GM06990 (cell line): ENCODE measurements at regions not wholly inside any gene's neighbourhood (a gene's known extent, or its start where the extent isn't known, plus 50 kb on each side); places are given as distances from the start of the nearest gene placed in this dataset.

ENCODE experiments used
- DNase-seq: peaks from one replicate; pipeline ENCODE4 v3.0.0-alpha.2; 2011; ENCODE audit not compliant: insufficient read length; ENCODE audit errors: extremely low read depth
- H3K27me3 ChIP-seq: replicated peaks from 2 replicates; pipeline ENCODE4 v1.6.0; 2011; ENCODE audit warnings: low read length; ENCODE audit not compliant: control insufficient read depth, insufficient read depth
- H3K36me3 ChIP-seq: 2 replicates; pipeline ENCODE4 v1.5.1; 2011; ENCODE audit warnings: low read length; ENCODE audit not compliant: control insufficient read depth, insufficient read depth
- H3K4me3 ChIP-seq: replicated peaks from 2 replicates; pipeline ENCODE4 v1.5.1; 2011; ENCODE audit warnings: low read depth, mild to moderate bottlenecking, control low read depth, low read length
- TF ChIP-seq, protein P1 (sequence below): IDR thresholded peaks from 2 replicates; pipeline ENCODE4 v1.5.1; 2011; ENCODE audit warnings: low read length, control low read depth, mild to moderate bottlenecking, inconsistent platforms; ENCODE audit not compliant: insufficient read depth, poor library complexity, severe bottlenecking

DNA sequence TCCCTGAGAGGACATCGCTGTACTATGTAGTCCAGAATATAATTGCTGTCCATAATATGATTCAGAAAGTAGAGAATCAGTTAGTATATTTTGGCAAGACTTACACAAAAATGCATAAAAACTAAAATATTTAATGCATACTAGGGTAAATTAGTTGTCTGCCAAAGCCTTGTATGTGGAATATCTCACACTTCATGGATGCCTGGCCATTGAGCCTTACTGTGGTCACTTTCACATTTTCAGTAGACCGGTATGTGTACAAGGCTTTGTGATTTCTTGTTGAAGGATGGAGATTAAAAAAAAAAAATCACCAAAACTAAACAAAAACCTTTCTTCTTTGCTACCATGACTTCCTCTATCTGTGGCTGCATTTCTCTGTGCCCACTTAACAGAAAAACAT is 197.3 kb upstream of the DDHD1 start:
- no peaks in the 10 kb centered on the region for H3K36me3 ChIP-seq
- H3K4me3 ChIP-seq: no peak overlapping the region
- no peak for DNase-seq
- TF ChIP-seq, protein P1, sequence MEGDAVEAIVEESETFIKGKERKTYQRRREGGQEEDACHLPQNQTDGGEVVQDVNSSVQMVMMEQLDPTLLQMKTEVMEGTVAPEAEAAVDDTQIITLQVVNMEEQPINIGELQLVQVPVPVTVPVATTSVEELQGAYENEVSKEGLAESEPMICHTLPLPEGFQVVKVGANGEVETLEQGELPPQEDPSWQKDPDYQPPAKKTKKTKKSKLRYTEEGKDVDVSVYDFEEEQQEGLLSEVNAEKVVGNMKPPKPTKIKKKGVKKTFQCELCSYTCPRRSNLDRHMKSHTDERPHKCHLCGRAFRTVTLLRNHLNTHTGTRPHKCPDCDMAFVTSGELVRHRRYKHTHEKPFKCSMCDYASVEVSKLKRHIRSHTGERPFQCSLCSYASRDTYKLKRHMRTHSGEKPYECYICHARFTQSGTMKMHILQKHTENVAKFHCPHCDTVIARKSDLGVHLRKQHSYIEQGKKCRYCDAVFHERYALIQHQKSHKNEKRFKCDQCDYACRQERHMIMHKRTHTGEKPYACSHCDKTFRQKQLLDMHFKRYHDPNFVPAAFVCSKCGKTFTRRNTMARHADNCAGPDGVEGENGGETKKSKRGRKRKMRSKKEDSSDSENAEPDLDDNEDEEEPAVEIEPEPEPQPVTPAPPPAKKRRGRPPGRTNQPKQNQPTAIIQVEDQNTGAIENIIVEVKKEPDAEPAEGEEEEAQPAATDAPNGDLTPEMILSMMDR: no peak
- H3K27me3 ChIP-seq: no peaks in the 10 kb centered on the region

DNA sequence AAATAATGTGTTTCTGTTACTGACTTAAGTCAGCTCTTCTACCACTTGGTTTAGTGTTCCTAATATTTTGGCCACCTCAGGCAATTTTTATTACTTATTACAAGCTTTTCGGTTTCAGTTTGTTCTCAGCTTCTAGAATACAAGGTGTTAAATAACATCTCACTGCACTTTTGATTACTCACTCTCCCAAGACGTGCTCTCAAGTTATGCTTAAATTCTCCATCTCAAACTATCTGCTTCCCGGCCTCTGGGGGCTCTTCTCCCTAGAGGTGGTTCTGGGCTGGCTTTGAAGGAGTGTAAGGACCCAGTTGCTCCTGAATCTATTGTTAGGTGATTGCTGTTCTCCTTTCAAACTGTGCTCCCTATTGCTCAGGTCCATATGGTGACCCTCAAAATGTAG is 193.9 kb upstream of the DDHD1 start:
- no peaks in the 10 kb centered on the region; the same call in 1 of the 2 replicates for H3K27me3 ChIP-seq
- DNase-seq: no peak
- TF ChIP-seq, protein P1: no peak
- no peak overlapping the region for H3K4me3 ChIP-seq
- H3K36me3 ChIP-seq: no peaks in the 10 kb centered on the region

DNA sequence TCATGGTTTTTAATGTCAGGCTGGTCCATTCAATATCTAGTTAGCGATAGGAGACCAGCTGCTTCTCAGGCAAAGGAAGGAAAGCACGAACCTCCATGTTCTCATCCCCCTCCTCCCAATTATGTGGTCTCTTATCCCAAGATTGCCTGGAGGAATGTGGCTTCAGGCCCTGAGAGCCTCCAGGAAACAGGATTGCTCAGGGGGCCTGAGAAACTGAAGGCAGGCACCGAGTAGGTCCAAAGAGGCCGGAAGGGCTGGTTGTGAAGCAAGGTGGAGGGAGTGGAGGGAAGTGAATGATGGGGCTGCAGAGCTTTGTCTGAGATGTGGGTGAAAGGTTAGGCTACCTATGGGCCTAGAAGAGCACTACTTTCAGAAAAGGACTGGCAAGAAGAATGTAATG is 188.2 kb upstream of the DDHD1 start:
- Histone ChIP-seq H3K36me3 (no peaks in the 10 kb centered on the region), H3K27me3 (no peaks in the 10 kb centered on the region; the same call in 1 of the 2 replicates), H3K4me3 (no peak overlapping the region)
- no peak for DNase-seq
- TF ChIP-seq, protein P1: no peak

DNA sequence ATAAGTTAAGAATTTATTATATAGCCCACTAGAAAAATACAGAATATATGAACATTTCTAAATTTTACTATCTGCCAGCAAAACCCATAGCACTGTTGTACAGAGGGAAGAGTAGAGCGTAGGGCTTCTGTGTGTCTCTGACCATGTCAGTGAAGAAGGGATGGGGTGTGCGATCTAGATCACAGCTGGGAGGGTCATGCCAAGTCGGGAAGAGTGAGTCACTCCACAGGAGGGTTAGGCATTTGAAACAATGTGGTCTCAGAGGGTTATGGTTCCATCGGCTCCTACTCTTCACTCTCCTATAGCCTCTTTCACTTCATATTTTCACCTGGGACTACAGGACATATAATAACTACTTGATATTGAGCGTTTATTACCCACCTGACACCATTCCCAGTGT is 185.1 kb upstream of the DDHD1 start:
- no peak overlapping the region for H3K4me3 ChIP-seq
- H3K27me3 ChIP-seq: no peaks in the 10 kb centered on the region; the same call in 1 of the 2 replicates
- no peaks in the 10 kb centered on the region for H3K36me3 ChIP-seq
- DNase-seq: no peak
- TF ChIP-seq, protein P1: no peak

DNA sequence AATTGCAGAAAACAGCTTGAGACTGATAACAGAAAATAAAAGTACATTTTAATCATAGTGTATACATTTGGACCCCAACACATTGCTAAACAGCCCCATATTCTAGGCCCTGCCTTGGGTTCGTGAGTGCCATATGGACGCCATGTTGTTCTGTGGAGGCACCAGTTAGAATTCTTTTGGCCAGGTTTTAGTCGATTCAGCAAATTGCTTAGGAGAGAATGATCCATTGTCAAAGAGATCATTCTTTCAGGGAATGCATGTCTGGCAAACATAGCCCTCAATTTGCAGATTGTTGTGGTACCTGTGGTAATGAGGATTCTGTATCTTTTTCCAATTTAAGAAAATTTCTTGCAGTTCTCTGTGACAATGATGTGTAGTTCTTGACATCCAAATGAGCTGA is 183.6 kb upstream of the DDHD1 start:
- no peaks in the 10 kb centered on the region; the same call in 1 of the 2 replicates for H3K27me3 ChIP-seq
- no peak overlapping the region for H3K4me3 ChIP-seq
- no peaks in the 10 kb centered on the region for H3K36me3 ChIP-seq
- no peak for DNase-seq
- TF ChIP-seq, protein P1: no peak

DNA sequence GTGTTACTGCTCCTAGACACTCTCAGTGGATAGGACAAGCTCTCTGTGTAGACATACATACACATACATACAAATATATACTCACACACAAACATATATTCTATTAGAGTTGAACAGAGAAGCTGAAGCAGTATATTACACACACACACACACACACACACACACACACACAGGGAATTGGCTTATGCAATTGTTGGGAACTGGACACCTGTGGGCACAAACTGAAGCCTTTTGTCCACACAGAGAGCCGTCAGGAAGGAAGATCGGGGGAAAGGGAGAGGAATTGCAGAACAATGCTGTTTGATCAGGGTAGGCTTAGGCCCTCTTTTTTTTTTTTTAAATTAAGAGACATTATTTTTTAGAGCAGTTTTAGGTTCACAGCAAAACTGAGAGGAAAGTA is 180.7 kb upstream of the DDHD1 start:
- TF ChIP-seq, protein P1: no peak
- no peak overlapping the region for H3K4me3 ChIP-seq
- H3K36me3 ChIP-seq: no peaks in the 10 kb centered on the region
- no peak for DNase-seq
- H3K27me3 ChIP-seq: no peaks in the 10 kb centered on the region; the same call in 1 of the 2 replicates
